HG03103 (cell line): ENCODE measurements at regions not wholly inside any gene's neighbourhood (a gene's known extent, or its start where the extent isn't known, plus 50 kb on each side); places are given as distances from the start of the nearest gene placed in this dataset.
"Not testable (repeated sequence)": the region's sequence is repeated elsewhere in the genome, so short reads cannot be mapped to it uniquely, and the experiment has no call there.

Source experiments
- ATAC-seq: cut with Tn5 transposase; IDR thresholded peaks from one replicate; pipeline ENCODE4 v1.9.1; 2021; ENCODE audit warnings: low read depth; ENCODE audit not compliant: unreplicated experiment

GRCh38 chr17:77083531-77083930 is 57.2 kb upstream of the SEC14L1 start:
- no peak for ATAC-seq

GRCh38 chr17:77085926-77086432 is 54.8 kb upstream of the SEC14L1 start:
- ATAC-seq = no peak

- ATAC-seq = no peak
These were observed 54.2 kb upstream of the SEC14L1 start for GRCh38 chr17:77086433-77087010.

GRCh38 chr17:77087650-77088454 is 52.9 kb upstream of the SEC14L1 start:
- no peak for ATAC-seq

- ATAC-seq = peak; percentile 80
These were observed 52.2 kb upstream of the SEC14L1 start for GRCh38 chr17:77088455-77089123.

- ATAC-seq = no peak
These were observed 51.7 kb upstream of the SEC14L1 start for GRCh38 chr17:77089124-77089490.

GRCh38 chr17:77089949-77090348 is 50.8 kb upstream of the SEC14L1 start:
- not testable (repeated sequence) for ATAC-seq

- ATAC-seq = no peak
These were observed 50.3 kb upstream of the SEC14L1 start for GRCh38 chr17:77090476-77090875.
